GM18868 (cell line): ENCODE measurements at regions not wholly inside any gene's neighbourhood (a gene's known extent, or its start where the extent isn't known, plus 50 kb on each side); places are given as distances from the start of the nearest gene placed in this dataset.
A peak's percentile ranks its signal among the peaks of the same experiment; 100 is the strongest.
"Not testable (repeated sequence)": the region's sequence is repeated elsewhere in the genome, so short reads cannot be mapped to it uniquely, and the experiment has no call there.

ENCODE experiments used
- ATAC-seq: cut with Tn5 transposase; IDR thresholded peaks from one replicate; pipeline ENCODE4 v1.9.1; 2021; ENCODE audit warnings: mild to moderate bottlenecking, moderate library complexity; ENCODE audit not compliant: unreplicated experiment

- not testable (repeated sequence) for ATAC-seq
Measured at GRCh38 chr4:53699310-53699709, 108.0 kb upstream of the LNX1 start.

- ATAC-seq: no peak
Measured at GRCh38 chr4:53697016-53697685, 105.9 kb upstream of the LNX1 start.

GRCh38 chr4:53695540-53696463, 104.5 kb upstream of the LNX1 start:
- ATAC-seq: peak; percentile 64

- no peak for ATAC-seq
Measured at GRCh38 chr4:53694666-53695065, 103.4 kb upstream of the LNX1 start.

GRCh38 chr4:53693909-53694308, 102.6 kb upstream of the LNX1 start:
- ATAC-seq: no peak

GRCh38 chr4:53693408-53693807, 102.1 kb upstream of the LNX1 start:
- no peak for ATAC-seq

GRCh38 chr4:53688186-53688790, 97.0 kb upstream of the LNX1 start:
- peak; percentile 91 for ATAC-seq

GRCh38 chr4:53686521-53686920, 95.2 kb upstream of the LNX1 start:
- ATAC-seq: no peak

GRCh38 chr4:53684136-53685130, 93.1 kb upstream of the LNX1 start:
- no peak for ATAC-seq

- no peak for ATAC-seq
Measured at GRCh38 chr4:53682908-53683307, 91.6 kb upstream of the LNX1 start.

GRCh38 chr4:53682196-53682595, 90.9 kb upstream of the LNX1 start:
- ATAC-seq: no peak

GRCh38 chr4:53680598-53680997, 89.3 kb upstream of the LNX1 start:
- ATAC-seq: no peak

GRCh38 chr4:53680168-53680567, 88.9 kb upstream of the LNX1 start:
- no peak for ATAC-seq

GRCh38 chr4:53676402-53676871, 85.2 kb upstream of the LNX1 start:
- no peak for ATAC-seq

- no peak for ATAC-seq
Measured at GRCh38 chr4:53674903-53675302, 83.6 kb upstream of the LNX1 start.

GRCh38 chr4:53672873-53673272, 81.6 kb upstream of the LNX1 start:
- no peak for ATAC-seq

- no peak for ATAC-seq
Measured at GRCh38 chr4:53671757-53672156, 80.5 kb upstream of the LNX1 start.

GRCh38 chr4:53659737-53660136, 68.5 kb upstream of the LNX1 start:
- no peak for ATAC-seq

- no peak for ATAC-seq
Measured at GRCh38 chr4:53659112-53659511, 67.8 kb upstream of the LNX1 start.

GRCh38 chr4:53658029-53658428, 66.7 kb upstream of the LNX1 start:
- no peak for ATAC-seq
